ENCODE measurements at regions not wholly inside any gene's neighbourhood (a gene's known extent, or its start where the extent isn't known, plus 50 kb on each side); places are given as distances from the start of the nearest gene placed in this dataset.

DNA sequence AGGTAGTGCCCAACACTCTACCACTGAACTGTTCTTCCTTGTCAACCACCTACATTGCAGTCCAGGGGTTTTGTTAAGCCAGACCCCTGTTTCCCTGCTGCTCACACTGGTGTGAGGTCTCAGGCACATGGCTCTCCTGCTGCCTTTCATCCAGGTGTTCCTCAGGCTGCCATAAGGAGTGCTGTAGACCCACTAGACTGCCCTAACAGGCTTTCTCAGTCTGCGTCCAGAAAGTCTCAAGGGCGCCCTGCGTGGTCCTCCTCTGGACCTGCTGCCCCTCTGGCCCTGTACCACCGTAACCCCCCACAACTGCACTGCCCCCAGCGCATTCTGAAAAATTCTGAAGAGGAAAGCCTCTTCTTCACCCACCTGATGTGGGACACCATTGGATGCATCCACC lies 225.7 kb upstream of the ANKRD30A start:
- TF ChIP-seq, protein P1, sequence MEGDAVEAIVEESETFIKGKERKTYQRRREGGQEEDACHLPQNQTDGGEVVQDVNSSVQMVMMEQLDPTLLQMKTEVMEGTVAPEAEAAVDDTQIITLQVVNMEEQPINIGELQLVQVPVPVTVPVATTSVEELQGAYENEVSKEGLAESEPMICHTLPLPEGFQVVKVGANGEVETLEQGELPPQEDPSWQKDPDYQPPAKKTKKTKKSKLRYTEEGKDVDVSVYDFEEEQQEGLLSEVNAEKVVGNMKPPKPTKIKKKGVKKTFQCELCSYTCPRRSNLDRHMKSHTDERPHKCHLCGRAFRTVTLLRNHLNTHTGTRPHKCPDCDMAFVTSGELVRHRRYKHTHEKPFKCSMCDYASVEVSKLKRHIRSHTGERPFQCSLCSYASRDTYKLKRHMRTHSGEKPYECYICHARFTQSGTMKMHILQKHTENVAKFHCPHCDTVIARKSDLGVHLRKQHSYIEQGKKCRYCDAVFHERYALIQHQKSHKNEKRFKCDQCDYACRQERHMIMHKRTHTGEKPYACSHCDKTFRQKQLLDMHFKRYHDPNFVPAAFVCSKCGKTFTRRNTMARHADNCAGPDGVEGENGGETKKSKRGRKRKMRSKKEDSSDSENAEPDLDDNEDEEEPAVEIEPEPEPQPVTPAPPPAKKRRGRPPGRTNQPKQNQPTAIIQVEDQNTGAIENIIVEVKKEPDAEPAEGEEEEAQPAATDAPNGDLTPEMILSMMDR (IDR thresholded peaks at IDR 0.05): no peak
- no peak for TF ChIP-seq POLR2A (IDR thresholded peaks at IDR 0.05)
